ENCODE measurements at regions not wholly inside any gene's neighbourhood (a gene's known extent, or its start where the extent isn't known, plus 50 kb on each side); places are given as distances from the start of the nearest gene placed in this dataset.
A peak's percentile ranks its signal among the peaks of the same experiment; 100 is the strongest.

DNA sequence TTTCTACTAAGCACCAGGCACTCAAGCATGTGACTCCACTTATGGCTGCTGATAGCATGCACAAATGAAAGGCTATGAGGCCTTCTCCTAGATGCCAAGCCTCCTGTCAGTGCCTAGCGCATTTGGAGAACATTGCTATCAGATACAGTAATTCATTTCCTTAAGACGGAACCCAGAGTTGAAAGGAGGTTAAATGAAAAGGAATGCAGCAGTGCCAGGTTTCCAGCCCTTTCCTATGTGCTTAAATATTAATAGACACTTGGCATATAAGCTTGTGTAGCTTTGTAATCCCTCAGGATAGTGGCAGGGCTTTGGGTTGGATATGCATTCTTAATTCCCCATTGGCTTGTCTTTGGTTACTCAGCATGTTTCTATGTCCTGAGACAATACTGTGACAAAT lies 140.1 kb upstream of the FRY start:
- no peaks in the 10 kb centered on the region for H3K9me3 ChIP-seq (ENCODE audit: control insufficient read depth, insufficient read depth, low read length)
- H3K79me2 ChIP-seq (ENCODE audit: control insufficient read depth, low read length), result no peaks in the 10 kb centered on the region
- no peaks in the 10 kb centered on the region for H3K36me3 ChIP-seq (ENCODE audit: control insufficient read depth, low read length)
- no peaks in the 10 kb centered on the region for H3K27me3 ChIP-seq (ENCODE audit: control insufficient read depth, low read length)
- H3F3A ChIP-seq (ENCODE audit: control insufficient read depth, insufficient read depth), result no peaks in the 10 kb centered on the region
- no peak overlapping the region for H3K4me2 ChIP-seq (ENCODE audit: low read length)
- TF ChIP-seq, protein P1, sequence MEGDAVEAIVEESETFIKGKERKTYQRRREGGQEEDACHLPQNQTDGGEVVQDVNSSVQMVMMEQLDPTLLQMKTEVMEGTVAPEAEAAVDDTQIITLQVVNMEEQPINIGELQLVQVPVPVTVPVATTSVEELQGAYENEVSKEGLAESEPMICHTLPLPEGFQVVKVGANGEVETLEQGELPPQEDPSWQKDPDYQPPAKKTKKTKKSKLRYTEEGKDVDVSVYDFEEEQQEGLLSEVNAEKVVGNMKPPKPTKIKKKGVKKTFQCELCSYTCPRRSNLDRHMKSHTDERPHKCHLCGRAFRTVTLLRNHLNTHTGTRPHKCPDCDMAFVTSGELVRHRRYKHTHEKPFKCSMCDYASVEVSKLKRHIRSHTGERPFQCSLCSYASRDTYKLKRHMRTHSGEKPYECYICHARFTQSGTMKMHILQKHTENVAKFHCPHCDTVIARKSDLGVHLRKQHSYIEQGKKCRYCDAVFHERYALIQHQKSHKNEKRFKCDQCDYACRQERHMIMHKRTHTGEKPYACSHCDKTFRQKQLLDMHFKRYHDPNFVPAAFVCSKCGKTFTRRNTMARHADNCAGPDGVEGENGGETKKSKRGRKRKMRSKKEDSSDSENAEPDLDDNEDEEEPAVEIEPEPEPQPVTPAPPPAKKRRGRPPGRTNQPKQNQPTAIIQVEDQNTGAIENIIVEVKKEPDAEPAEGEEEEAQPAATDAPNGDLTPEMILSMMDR (IDR thresholded peaks at IDR 0.05; ENCODE audit: low read depth, low read length, poor library complexity, severe bottlenecking), result no peak
- TF ChIP-seq EZH2phosphoT487 (IDR thresholded peaks at IDR 0.05; ENCODE audit: borderline replicate concordance, low read length), result no peak
- H3K4me1 ChIP-seq (ENCODE audit: control insufficient read depth, low read length), result peaks cover 27% of the 10 kb centered on the region
- H3K4me3 ChIP-seq (ENCODE audit: low read length), result no peak overlapping the region
- no peaks in the 10 kb centered on the region for H3K9me2 ChIP-seq (replicated peaks; ENCODE audit: control insufficient read depth, low read length)
- H4K20me1 ChIP-seq (ENCODE audit: control insufficient read depth, insufficient read depth, low read depth, low read length), result no peaks in the 10 kb centered on the region
- H3K27ac ChIP-seq (ENCODE audit: low read depth, low read length), result no peak overlapping the region

DNA sequence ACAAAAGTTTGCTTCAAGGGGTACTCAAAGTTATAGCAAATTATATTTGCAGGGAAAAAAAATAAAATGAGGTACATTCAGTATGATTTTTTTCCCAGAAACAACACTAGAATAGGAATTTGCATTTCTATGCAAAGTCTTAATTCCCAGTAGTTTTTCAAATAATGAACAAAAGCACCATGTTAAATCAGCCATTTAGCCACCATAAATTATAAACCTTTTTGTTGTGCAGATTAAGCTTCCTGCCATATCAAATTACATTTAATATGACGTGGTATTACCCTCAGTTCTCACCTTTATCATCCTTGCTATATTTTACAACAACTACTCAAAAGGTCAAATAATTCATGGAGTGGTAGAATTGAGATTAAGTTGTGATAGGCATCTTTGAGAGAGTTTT lies 136.6 kb upstream of the FRY start:
- Histone ChIP-seq H3K27ac (ENCODE audit: low read depth, low read length) (no peak overlapping the region), H3K9me2 (replicated peaks; ENCODE audit: control insufficient read depth, low read length) (no peaks in the 10 kb centered on the region), H3K4me2 (ENCODE audit: low read length) (no peak overlapping the region), H3K4me1 (ENCODE audit: control insufficient read depth, low read length) (peaks cover 23% of the 10 kb centered on the region), H3K9me3 (ENCODE audit: control insufficient read depth, insufficient read depth, low read length) (no peaks in the 10 kb centered on the region), H3K36me3 (ENCODE audit: control insufficient read depth, low read length) (no peaks in the 10 kb centered on the region), H3K79me2 (ENCODE audit: control insufficient read depth, low read length) (no peaks in the 10 kb centered on the region), H3F3A (ENCODE audit: control insufficient read depth, insufficient read depth) (no peaks in the 10 kb centered on the region), H3K27me3 (ENCODE audit: control insufficient read depth, low read length) (no peaks in the 10 kb centered on the region), H4K20me1 (ENCODE audit: control insufficient read depth, insufficient read depth, low read depth, low read length) (no peaks in the 10 kb centered on the region), H3K4me3 (ENCODE audit: low read length) (no peak overlapping the region)
- TF ChIP-seq EZH2phosphoT487 (IDR thresholded peaks at IDR 0.05; ENCODE audit: borderline replicate concordance, low read length), result no peak
- TF ChIP-seq, protein P1 (IDR thresholded peaks at IDR 0.05; ENCODE audit: low read depth, low read length, poor library complexity, severe bottlenecking), result no peak

DNA sequence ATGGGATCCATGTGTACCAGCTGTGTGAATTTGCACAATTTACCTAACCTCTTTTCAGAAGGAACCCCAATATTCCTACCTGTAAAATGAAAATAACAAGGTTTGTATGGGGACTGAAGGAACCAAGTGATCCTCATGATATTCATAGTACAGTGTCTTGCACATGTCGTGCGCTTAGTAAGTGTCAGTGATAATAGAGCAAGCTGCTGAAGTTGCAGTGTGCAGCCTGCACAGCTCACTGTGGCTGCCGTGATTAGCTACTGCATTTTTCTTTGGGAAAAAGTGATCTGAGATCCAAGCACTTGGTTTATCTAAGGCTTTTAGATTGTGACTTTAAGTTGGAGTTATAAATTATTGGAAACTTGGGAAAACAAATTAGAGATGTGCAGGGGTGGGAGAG lies 135.9 kb upstream of the FRY start:
- peaks cover 23% of the 10 kb centered on the region for H3K4me1 ChIP-seq (ENCODE audit: control insufficient read depth, low read length)
- no peak overlapping the region for H3K27ac ChIP-seq (ENCODE audit: low read depth, low read length)
- no peaks in the 10 kb centered on the region for H3K27me3 ChIP-seq (ENCODE audit: control insufficient read depth, low read length)
- no peaks in the 10 kb centered on the region for H3K79me2 ChIP-seq (ENCODE audit: control insufficient read depth, low read length)
- no peaks in the 10 kb centered on the region for H3K36me3 ChIP-seq (ENCODE audit: control insufficient read depth, low read length)
- no peak for TF ChIP-seq EZH2phosphoT487 (IDR thresholded peaks at IDR 0.05; ENCODE audit: borderline replicate concordance, low read length)
- TF ChIP-seq, protein P1 (IDR thresholded peaks at IDR 0.05; ENCODE audit: low read depth, low read length, poor library complexity, severe bottlenecking), result no peak
- no peaks in the 10 kb centered on the region for H4K20me1 ChIP-seq (ENCODE audit: control insufficient read depth, insufficient read depth, low read depth, low read length)
- H3K4me2 ChIP-seq (ENCODE audit: low read length), result no peak overlapping the region
- H3K9me2 ChIP-seq (replicated peaks; ENCODE audit: control insufficient read depth, low read length), result no peaks in the 10 kb centered on the region
- no peak overlapping the region for H3K4me3 ChIP-seq (ENCODE audit: low read length)
- no peaks in the 10 kb centered on the region for H3K9me3 ChIP-seq (ENCODE audit: control insufficient read depth, insufficient read depth, low read length)
- no peaks in the 10 kb centered on the region for H3F3A ChIP-seq (ENCODE audit: control insufficient read depth, insufficient read depth)

DNA sequence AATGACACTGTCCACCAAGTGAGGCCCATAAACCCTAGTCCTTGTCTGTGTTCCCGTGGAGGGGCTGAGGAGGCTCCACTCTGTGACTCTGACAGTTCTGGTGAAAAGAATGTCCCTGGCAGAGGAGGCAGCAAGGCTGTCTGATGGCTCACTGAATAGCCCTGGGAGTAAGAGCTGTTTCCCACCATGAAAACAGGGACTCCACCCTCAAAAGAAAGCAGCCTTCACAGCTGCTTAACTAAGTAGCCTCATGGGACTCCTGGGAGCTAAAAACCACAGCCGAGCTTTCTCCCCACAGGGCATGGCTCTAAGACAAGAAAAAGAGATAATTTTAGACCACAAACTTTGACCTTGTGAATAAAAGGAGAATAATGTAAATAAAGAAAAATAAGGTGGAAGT lies 135.1 kb upstream of the FRY start:
- Histone ChIP-seq H3F3A (ENCODE audit: control insufficient read depth, insufficient read depth) (no peaks in the 10 kb centered on the region), H3K27me3 (ENCODE audit: control insufficient read depth, low read length) (no peaks in the 10 kb centered on the region), H3K9me3 (ENCODE audit: control insufficient read depth, insufficient read depth, low read length) (no peaks in the 10 kb centered on the region), H3K36me3 (ENCODE audit: control insufficient read depth, low read length) (no peaks in the 10 kb centered on the region), H3K9me2 (replicated peaks; ENCODE audit: control insufficient read depth, low read length) (no peaks in the 10 kb centered on the region), H4K20me1 (ENCODE audit: control insufficient read depth, insufficient read depth, low read depth, low read length) (no peaks in the 10 kb centered on the region), H3K4me3 (ENCODE audit: low read length) (no peak overlapping the region), H3K4me1 (ENCODE audit: control insufficient read depth, low read length) (peaks cover 23% of the 10 kb centered on the region), H3K4me2 (ENCODE audit: low read length) (peak overlapping the region; percentile 21; the same call in 1 of the 2 replicates), H3K27ac (ENCODE audit: low read depth, low read length) (no peak overlapping the region), H3K79me2 (ENCODE audit: control insufficient read depth, low read length) (no peaks in the 10 kb centered on the region)
- TF ChIP-seq, protein P1 (IDR thresholded peaks at IDR 0.05; ENCODE audit: low read depth, low read length, poor library complexity, severe bottlenecking), result no peak
- no peak for TF ChIP-seq EZH2phosphoT487 (IDR thresholded peaks at IDR 0.05; ENCODE audit: borderline replicate concordance, low read length)

Measured in DOHH2 (cell line).